LNCAP (cell line): ENCODE measurements at regions not wholly inside any gene's neighbourhood (a gene's known extent, or its start where the extent isn't known, plus 50 kb on each side); places are given as distances from the start of the nearest gene placed in this dataset.

Experiments used
- TF ChIP-seq, protein P1 (sequence below): fragments of 450-650 bp; IDR thresholded peaks from 2 replicates; pipeline ENCODE4 v1.5.1; 2017; ENCODE audit warnings: mild to moderate bottlenecking

DNA sequence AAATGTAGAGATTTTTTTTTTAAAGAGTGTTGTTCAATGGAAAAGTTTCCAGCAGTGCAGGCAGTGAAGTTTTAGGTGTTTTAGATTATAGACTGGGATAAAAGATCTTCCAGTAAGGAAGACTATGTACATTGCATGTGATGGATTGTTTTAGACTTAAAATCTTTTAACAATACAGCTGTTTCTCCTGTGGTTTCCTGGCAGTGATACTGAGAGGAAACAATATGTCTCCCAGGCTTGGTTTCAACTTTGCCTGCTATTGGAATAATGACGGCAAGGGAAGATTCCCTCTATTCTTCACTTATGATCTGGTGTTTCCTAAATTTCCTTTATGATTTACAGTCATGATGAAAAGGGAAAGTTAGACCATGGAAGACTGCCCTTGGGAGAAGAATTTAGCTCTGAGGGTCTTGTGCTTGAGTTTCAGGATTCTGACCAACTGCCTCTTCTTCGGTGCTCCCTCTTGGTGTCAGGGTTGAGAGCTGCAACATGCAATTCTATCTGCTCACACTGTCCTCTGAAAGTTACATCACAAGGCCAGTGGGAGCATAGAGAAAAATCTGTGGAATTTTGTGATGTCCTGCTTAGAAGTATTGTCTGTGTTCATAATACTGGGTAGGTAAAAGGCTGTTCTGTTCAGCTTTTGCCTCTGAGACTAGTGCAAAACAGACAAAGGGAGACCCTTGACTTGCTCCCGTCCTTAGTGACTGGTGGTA lies 262.8 kb upstream of the MAN1A1 start:
- TF ChIP-seq, protein P1, sequence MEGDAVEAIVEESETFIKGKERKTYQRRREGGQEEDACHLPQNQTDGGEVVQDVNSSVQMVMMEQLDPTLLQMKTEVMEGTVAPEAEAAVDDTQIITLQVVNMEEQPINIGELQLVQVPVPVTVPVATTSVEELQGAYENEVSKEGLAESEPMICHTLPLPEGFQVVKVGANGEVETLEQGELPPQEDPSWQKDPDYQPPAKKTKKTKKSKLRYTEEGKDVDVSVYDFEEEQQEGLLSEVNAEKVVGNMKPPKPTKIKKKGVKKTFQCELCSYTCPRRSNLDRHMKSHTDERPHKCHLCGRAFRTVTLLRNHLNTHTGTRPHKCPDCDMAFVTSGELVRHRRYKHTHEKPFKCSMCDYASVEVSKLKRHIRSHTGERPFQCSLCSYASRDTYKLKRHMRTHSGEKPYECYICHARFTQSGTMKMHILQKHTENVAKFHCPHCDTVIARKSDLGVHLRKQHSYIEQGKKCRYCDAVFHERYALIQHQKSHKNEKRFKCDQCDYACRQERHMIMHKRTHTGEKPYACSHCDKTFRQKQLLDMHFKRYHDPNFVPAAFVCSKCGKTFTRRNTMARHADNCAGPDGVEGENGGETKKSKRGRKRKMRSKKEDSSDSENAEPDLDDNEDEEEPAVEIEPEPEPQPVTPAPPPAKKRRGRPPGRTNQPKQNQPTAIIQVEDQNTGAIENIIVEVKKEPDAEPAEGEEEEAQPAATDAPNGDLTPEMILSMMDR = no peak

DNA sequence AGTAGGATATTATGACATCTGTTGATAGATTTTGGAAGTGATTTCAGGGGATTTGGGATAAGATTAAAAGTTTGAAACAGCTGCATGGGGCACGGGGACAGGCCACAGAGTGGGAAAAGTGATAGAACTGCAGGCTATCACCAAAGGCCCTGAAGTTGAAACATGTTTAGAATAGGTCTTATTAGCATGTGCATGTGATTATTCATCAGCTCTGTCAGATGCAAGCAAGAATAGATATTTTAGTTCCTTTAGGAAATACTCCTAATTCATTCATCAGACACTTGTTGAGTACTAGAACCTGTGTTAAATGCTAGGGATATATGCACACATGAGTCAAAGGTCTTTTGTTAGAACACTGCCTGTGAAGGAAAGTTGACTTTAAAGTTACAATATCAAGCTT lies 261.2 kb upstream of the MAN1A1 start:
- TF ChIP-seq, protein P1 = no peak

DNA sequence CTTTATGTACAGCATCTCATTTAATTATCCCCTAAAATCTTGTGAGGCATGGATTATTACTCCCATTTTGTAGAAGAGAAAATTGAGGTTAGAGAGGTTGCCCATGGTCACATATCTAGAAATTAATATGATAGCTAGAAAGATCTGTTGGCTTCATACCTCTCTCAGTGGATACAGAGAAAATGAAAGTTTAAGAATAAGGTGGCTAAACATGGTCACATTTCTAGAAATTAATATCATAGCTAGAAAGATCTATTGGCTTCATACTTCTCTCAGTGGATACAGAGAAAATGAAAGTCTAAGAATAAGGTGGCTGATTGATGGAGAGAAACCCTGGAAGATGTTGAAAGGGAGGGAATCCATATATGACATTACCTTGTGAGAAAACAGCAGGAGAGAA lies 260.7 kb upstream of the MAN1A1 start:
- TF ChIP-seq, protein P1 = no peak

DNA sequence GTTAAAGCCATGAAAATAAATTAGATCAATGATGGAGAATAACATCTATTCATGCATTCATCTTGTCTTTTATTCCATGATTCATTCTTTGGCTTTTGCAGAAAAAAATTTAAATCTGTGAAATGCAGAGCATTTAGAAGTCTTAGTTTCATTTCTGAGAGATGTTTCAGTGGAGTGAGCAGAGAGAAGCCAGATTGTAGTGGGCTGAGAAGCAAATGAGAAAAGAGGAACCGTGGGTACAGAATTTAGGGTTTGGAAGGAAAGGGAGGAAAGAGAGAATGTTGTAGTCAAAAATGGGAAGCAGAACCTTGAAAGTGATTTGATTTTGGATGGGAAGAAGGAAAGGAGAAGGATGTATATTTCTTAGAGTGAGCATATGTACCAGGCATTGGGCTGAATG lies 260.3 kb upstream of the MAN1A1 start:
- TF ChIP-seq, protein P1 = no peak

DNA sequence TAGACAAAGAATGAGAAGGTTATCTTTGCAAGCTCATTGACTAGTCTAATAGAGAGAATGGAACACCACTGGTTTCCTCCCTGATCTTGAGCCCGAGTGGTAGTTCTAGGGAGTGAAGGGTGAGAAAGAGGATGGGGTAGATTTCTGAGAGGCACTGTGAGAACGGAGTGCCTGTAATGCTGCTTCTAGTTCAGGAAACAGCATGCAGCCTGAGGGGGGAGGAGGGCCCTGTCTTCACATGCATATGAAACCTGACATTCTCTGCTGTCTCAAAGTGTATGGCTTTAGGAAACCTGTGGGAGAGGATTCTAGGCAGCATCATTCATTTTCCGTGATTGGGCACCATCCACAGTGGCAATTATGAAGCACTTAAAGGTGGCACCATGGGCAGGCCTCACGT lies 259.4 kb upstream of the MAN1A1 start:
- TF ChIP-seq, protein P1 = no peak

DNA sequence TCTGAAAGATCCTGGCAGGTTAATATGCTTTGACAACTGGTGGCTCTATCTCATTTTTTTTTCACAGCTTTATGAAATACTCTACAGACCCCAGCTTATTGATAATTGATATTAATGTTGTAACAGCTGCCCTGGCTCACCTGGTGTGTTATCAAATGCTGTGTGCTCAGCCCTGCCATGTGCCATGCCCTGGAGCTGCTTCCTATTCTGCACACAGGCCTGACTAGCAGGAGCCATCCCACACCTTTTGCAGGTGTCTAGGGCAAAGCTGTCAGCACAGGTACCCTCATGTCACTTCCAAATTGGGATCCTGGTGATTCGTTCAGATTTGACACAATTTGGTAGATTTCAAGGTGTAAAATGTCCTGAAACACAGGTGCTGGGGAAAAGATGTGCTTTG lies 254.6 kb upstream of the MAN1A1 start:
- TF ChIP-seq, protein P1 = no peak

DNA sequence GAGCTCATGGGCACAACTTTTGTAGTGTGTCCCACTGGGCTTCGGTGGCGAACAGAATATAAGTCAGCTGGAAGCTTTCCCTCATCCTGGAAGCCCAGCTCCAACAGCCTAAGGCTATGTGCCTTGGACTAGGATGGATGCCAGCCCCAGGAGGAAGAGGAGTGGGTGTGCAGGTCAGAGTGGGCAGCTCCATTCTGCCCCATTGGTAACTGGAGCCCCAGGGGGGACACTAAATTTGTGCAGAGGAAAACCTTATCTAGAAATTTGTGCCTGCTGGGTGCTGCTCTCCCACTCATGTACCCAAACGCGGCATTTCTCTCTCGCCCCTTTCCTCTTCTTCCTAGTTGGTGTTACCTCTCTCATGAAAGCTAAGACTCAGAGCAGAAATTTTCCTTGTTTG lies 253.9 kb upstream of the MAN1A1 start:
- TF ChIP-seq, protein P1 = no peak
